SU-DHL-6 (cell line): ENCODE measurements at regions not wholly inside any gene's neighbourhood (a gene's known extent, or its start where the extent isn't known, plus 50 kb on each side); places are given as distances from the start of the nearest gene placed in this dataset.

Experiments used
- H2AFZ ChIP-seq: fragments of 200-600 bp; sonication (generic); 2 replicates; pipeline ENCODE4 v1.6.1; 2014; ENCODE audit warnings: low read depth, mild to moderate bottlenecking, moderate library complexity, mixed read lengths, antibody characterized with exemption, low read length; ENCODE audit not compliant: severe bottlenecking
- H3F3A ChIP-seq: fragments of 200-600 bp; shearing (Covaris generic); 2 replicates; pipeline ENCODE4 v1.6.0; 2016; ENCODE audit warnings: antibody characterized with exemption, mild to moderate bottlenecking; ENCODE audit not compliant: insufficient read depth
- H3K27ac ChIP-seq: fragments of 200-600 bp; sonication (generic); 2 replicates; pipeline ENCODE4 v1.5.1; 2016; ENCODE audit warnings: low read depth, mild to moderate bottlenecking, low read length, moderate library complexity, mixed read lengths
- H3K27me3 ChIP-seq: fragments of 200-600 bp; sonication (generic), shearing (Covaris generic); 2 replicates; pipeline ENCODE4 v1.6.0; 2014; ENCODE audit warnings: mild to moderate bottlenecking, low read length
- H3K36me3 ChIP-seq: fragments of 200-600 bp; sonication (generic); 2 replicates; pipeline ENCODE4 v1.6.1; 2014; ENCODE audit warnings: mild to moderate bottlenecking, low read length, mixed read lengths
- H3K4me2 ChIP-seq: fragments of 300-600, 200-600 bp; shearing (Covaris generic), sonication (generic); 2 replicates; pipeline ENCODE4 v1.6.0; 2014; ENCODE audit warnings: low read length, low read depth, mild to moderate bottlenecking; ENCODE audit not compliant: poor library complexity, severe bottlenecking
- H3K4me3 ChIP-seq: fragments of 200-600 bp; sonication (generic); 2 replicates; pipeline ENCODE4 v1.5.1; 2014; ENCODE audit warnings: antibody characterized with exemption, low read length, mild to moderate bottlenecking, mixed read lengths; ENCODE audit not compliant: insufficient read depth, poor library complexity, severe bottlenecking
- H3K79me2 ChIP-seq: fragments of 200-600 bp; sonication (generic); 2 replicates; pipeline ENCODE4 v1.6.1; 2014; ENCODE audit warnings: mild to moderate bottlenecking, low read length, moderate library complexity; ENCODE audit not compliant: insufficient read depth
- H3K9ac ChIP-seq: fragments of 200-600 bp; sonication (generic); 2 replicates; pipeline ENCODE4 v1.7.0; 2014; ENCODE audit warnings: mild to moderate bottlenecking, low read length
- H3K9me2 ChIP-seq: fragments of 200-600 bp; sonication (generic); replicated peaks from 2 replicates; pipeline ENCODE4 v1.6.1; 2014; ENCODE audit warnings: low read length; ENCODE audit not compliant: insufficient read depth
- H3K9me3 ChIP-seq: fragments of 200-600 bp; sonication (generic); 2 replicates; pipeline ENCODE4 v1.6.1; 2014; ENCODE audit warnings: low read length, mixed read lengths; ENCODE audit not compliant: insufficient read depth
- H4K20me1 ChIP-seq: fragments of 200-600 bp; sonication (generic); 2 replicates; pipeline ENCODE4 v1.6.1; 2014; ENCODE audit warnings: low read depth, mild to moderate bottlenecking, antibody characterized with exemption, low read length, moderate library complexity, mixed read lengths
- CTCF ChIP-seq: fragments of 200-600 bp; sonication (generic); IDR thresholded peaks from one replicate; pipeline ENCODE4 v1.5.1; 2017; ENCODE audit warnings: antibody characterized with exemption, mild to moderate bottlenecking, low read length, moderate library complexity; ENCODE audit not compliant: insufficient read depth, poor library complexity, severe bottlenecking
- EZH2phosphoT487 ChIP-seq: fragments of 200-600 bp; sonication (generic), shearing (Covaris generic); conservative IDR thresholded peaks from 2 replicates; pipeline ENCODE4 v1.6.1; 2018; ENCODE audit warnings: mild to moderate bottlenecking, antibody characterized with exemption, low read length, moderate library complexity, mixed read lengths

- Histone ChIP-seq H3K79me2 (no peaks in the 10 kb centered on the region), H3F3A (no peaks in the 10 kb centered on the region), H3K27me3 (no peaks in the 10 kb centered on the region), H3K4me2 (no peak overlapping the region), H3K9ac (no peak overlapping the region), H3K9me3 (no peaks in the 10 kb centered on the region), H3K27ac (no peak overlapping the region), H3K4me3 (no peak overlapping the region), H3K9me2 (no peaks in the 10 kb centered on the region), H2AFZ (no peak overlapping the region), H3K36me3 (no peaks in the 10 kb centered on the region), H4K20me1 (no peaks in the 10 kb centered on the region)
- TF ChIP-seq EZH2phosphoT487 (no peak), CTCF (no peak)
These were observed 122.0 kb downstream of the SKIDA1 start for GRCh38 chr10:21403256-21404015.

GRCh38 chr10:21402606-21403083 lies 122.8 kb downstream of the SKIDA1 start:
- Histone ChIP-seq H2AFZ (no peak overlapping the region), H3K27me3 (no peaks in the 10 kb centered on the region), H3K4me3 (no peak overlapping the region), H3F3A (no peaks in the 10 kb centered on the region), H3K27ac (no peak overlapping the region), H3K9me2 (no peaks in the 10 kb centered on the region), H4K20me1 (no peaks in the 10 kb centered on the region), H3K9me3 (no peaks in the 10 kb centered on the region), H3K79me2 (no peaks in the 10 kb centered on the region), H3K36me3 (no peaks in the 10 kb centered on the region), H3K9ac (no peak overlapping the region), H3K4me2 (no peak overlapping the region)
- TF ChIP-seq EZH2phosphoT487 (no peak), CTCF (no peak)

GRCh38 chr10:21401196-21401595 lies 124.3 kb downstream of the SKIDA1 start:
- H3K9me3 ChIP-seq: no peaks in the 10 kb centered on the region
- H3K36me3 ChIP-seq: no peaks in the 10 kb centered on the region
- H3K79me2 ChIP-seq: no peaks in the 10 kb centered on the region
- no peaks in the 10 kb centered on the region for H4K20me1 ChIP-seq
- H3K27ac ChIP-seq: no peak overlapping the region
- no peak overlapping the region for H3K4me3 ChIP-seq
- no peak overlapping the region for H3K4me2 ChIP-seq
- no peaks in the 10 kb centered on the region for H3F3A ChIP-seq
- TF ChIP-seq EZH2phosphoT487 (no peak), CTCF (no peak)
- H3K9me2 ChIP-seq: no peaks in the 10 kb centered on the region
- H3K27me3 ChIP-seq: no peaks in the 10 kb centered on the region
- no peak overlapping the region for H2AFZ ChIP-seq
- no peak overlapping the region for H3K9ac ChIP-seq
